Effector memory CD4-positive, alpha-beta T cell (primary cell): ENCODE measurements at regions not wholly inside any gene's neighbourhood (a gene's known extent, or its start where the extent isn't known, plus 50 kb on each side); places are given as distances from the start of the nearest gene placed in this dataset.

Experiments
- DNase-seq, 3 donors: peaks; one replicate each; pipeline ENCODE4 v3.0.0-alpha.2; 2020
- H3K27ac ChIP-seq: 2 replicates; pipeline ENCODE4 v1.7.0; 2013; ENCODE audit warnings: mild to moderate bottlenecking, low read length, moderate library complexity; ENCODE audit not compliant: insufficient read depth, poor library complexity, severe bottlenecking
- H3K27me3 ChIP-seq: replicated peaks from 2 replicates; pipeline ENCODE4 v1.7.0; 2013; ENCODE audit warnings: mild to moderate bottlenecking, low read length; ENCODE audit not compliant: insufficient read depth, control insufficient read depth, poor library complexity, severe bottlenecking
- H3K36me3 ChIP-seq: 2 replicates; pipeline ENCODE4 v1.7.0; 2013; ENCODE audit warnings: mild to moderate bottlenecking, low read length, moderate library complexity; ENCODE audit not compliant: control insufficient read depth, insufficient read depth
- H3K4me1 ChIP-seq: 2 replicates; pipeline ENCODE4 v1.7.0; 2013; ENCODE audit warnings: low read length, mild to moderate bottlenecking; ENCODE audit not compliant: control insufficient read depth, insufficient read depth, poor library complexity, severe bottlenecking
- H3K4me3 ChIP-seq: 2 replicates; pipeline ENCODE4 v1.7.0; 2013; ENCODE audit warnings: low read length, low read depth, mild to moderate bottlenecking; ENCODE audit not compliant: insufficient read depth, poor library complexity, severe bottlenecking
- H3K9me3 ChIP-seq: 2 replicates; pipeline ENCODE4 v1.7.0; 2013; ENCODE audit warnings: mild to moderate bottlenecking, low read length, moderate library complexity; ENCODE audit not compliant: control insufficient read depth

GRCh38 chr19:28884786-28885476 is 328.0 kb downstream of the UQCRFS1 start:
- Histone ChIP-seq H3K4me3 (no peak overlapping the region), H3K9me3 (no peaks in the 10 kb centered on the region), H3K36me3 (no peaks in the 10 kb centered on the region), H3K4me1 (no peaks in the 10 kb centered on the region), H3K27ac (no peak overlapping the region), H3K27me3 (no peaks in the 10 kb centered on the region)
- DNase-seq = no peak

- no peak for DNase-seq
- H3K36me3 ChIP-seq = no peaks in the 10 kb centered on the region
- H3K4me1 ChIP-seq = no peaks in the 10 kb centered on the region
- H3K4me3 ChIP-seq = no peak overlapping the region
- no peaks in the 10 kb centered on the region for H3K27me3 ChIP-seq
- no peak overlapping the region for H3K27ac ChIP-seq
- H3K9me3 ChIP-seq = no peaks in the 10 kb centered on the region
Observed at GRCh38 chr19:28883241-28883693, 329.7 kb downstream of the UQCRFS1 start.

GRCh38 chr19:28882818-28883217 is 330.1 kb downstream of the UQCRFS1 start:
- DNase-seq = no peak

GRCh38 chr19:28881616-28882015 is 331.3 kb downstream of the UQCRFS1 start:
- Histone ChIP-seq H3K4me3 (no peak overlapping the region), H3K4me1 (no peaks in the 10 kb centered on the region), H3K27ac (no peak overlapping the region), H3K9me3 (no peaks in the 10 kb centered on the region), H3K36me3 (no peaks in the 10 kb centered on the region), H3K27me3 (no peaks in the 10 kb centered on the region)
- DNase-seq = no peak

More at GRCh38 chr19:28882818-28883217, 330.1 kb downstream of the UQCRFS1 start:
- H3K4me1 ChIP-seq = no peaks in the 10 kb centered on the region
- H3K4me3 ChIP-seq = no peak overlapping the region
- H3K27ac ChIP-seq = no peak overlapping the region
- H3K9me3 ChIP-seq = no peaks in the 10 kb centered on the region
- H3K36me3 ChIP-seq = no peaks in the 10 kb centered on the region
- H3K27me3 ChIP-seq = no peaks in the 10 kb centered on the region

- no peak for DNase-seq
- no peak overlapping the region for H3K27ac ChIP-seq
- H3K36me3 ChIP-seq = no peaks in the 10 kb centered on the region
- H3K9me3 ChIP-seq = no peaks in the 10 kb centered on the region
- no peaks in the 10 kb centered on the region for H3K27me3 ChIP-seq
- H3K4me1 ChIP-seq = no peaks in the 10 kb centered on the region
- no peak overlapping the region for H3K4me3 ChIP-seq
Observed at GRCh38 chr19:28880735-28881401, 332.1 kb downstream of the UQCRFS1 start.

GRCh38 chr19:28878862-28879566 is 333.9 kb downstream of the UQCRFS1 start:
- Histone ChIP-seq H3K4me3 (no peak overlapping the region), H3K4me1 (no peaks in the 10 kb centered on the region), H3K27ac (no peak overlapping the region), H3K9me3 (no peaks in the 10 kb centered on the region), H3K36me3 (no peaks in the 10 kb centered on the region), H3K27me3 (no peaks in the 10 kb centered on the region)
- peak in 1 of 3 donors; percentile 40 for DNase-seq

GRCh38 chr19:28876609-28877123 is 336.3 kb downstream of the UQCRFS1 start:
- Histone ChIP-seq H3K27ac (no peak overlapping the region), H3K4me3 (no peak overlapping the region), H3K9me3 (no peaks in the 10 kb centered on the region), H3K4me1 (no peaks in the 10 kb centered on the region), H3K36me3 (no peaks in the 10 kb centered on the region), H3K27me3 (no peaks in the 10 kb centered on the region)
- no peak for DNase-seq

GRCh38 chr19:28874742-28875141 is 338.2 kb downstream of the UQCRFS1 start:
- Histone ChIP-seq H3K27ac (no peak overlapping the region), H3K4me3 (no peak overlapping the region), H3K4me1 (no peaks in the 10 kb centered on the region), H3K36me3 (no peaks in the 10 kb centered on the region), H3K9me3 (no peaks in the 10 kb centered on the region), H3K27me3 (no peaks in the 10 kb centered on the region)
- no peak for DNase-seq

- Histone ChIP-seq H3K9me3 (no peaks in the 10 kb centered on the region), H3K4me1 (no peaks in the 10 kb centered on the region), H3K27me3 (no peaks in the 10 kb centered on the region), H3K36me3 (no peaks in the 10 kb centered on the region), H3K27ac (no peak overlapping the region), H3K4me3 (no peak overlapping the region)
- no peak for DNase-seq
Observed at GRCh38 chr19:28873301-28873700, 339.6 kb downstream of the UQCRFS1 start.
